Neural progenitor cell (in vitro differentiated cells): ENCODE measurements at regions not wholly inside any gene's neighbourhood (a gene's known extent, or its start where the extent isn't known, plus 50 kb on each side); places are given as distances from the start of the nearest gene placed in this dataset.

ENCODE experiments used
- DNase-seq: peaks from one replicate; pipeline ENCODE4 v3.0.0-alpha.2; 2016; ENCODE audit warnings: low spot score
- H2AFZ ChIP-seq: fragments of 200-600 bp; sonication (generic); replicated peaks from 2 replicates; pipeline ENCODE4 v1.6.1; 2016; ENCODE audit warnings: antibody characterized with exemption
- H3F3A ChIP-seq: fragments of 200-600 bp; sonication (generic); 2 replicates; pipeline ENCODE4 v1.6.1; 2016; ENCODE audit warnings: antibody characterized with exemption, low read depth
- H3K27ac ChIP-seq: fragments of 200-600 bp; sonication (generic); 2 replicates; pipeline ENCODE4 v1.5.1; 2016; ENCODE audit warnings: mild to moderate bottlenecking
- H3K27me3 ChIP-seq: fragments of 200-600 bp; sonication (generic); 2 replicates; pipeline ENCODE4 v1.6.1; 2016; ENCODE audit warnings: mild to moderate bottlenecking, moderate library complexity
- H3K36me3 ChIP-seq: fragments of 200-600 bp; sonication (generic); 2 replicates; pipeline ENCODE4 v1.5.1; 2016
- H3K4me1 ChIP-seq: fragments of 200-600 bp; sonication (generic); 2 replicates; pipeline ENCODE4 v1.6.1; 2016; ENCODE audit warnings: mixed run types
- H3K4me2 ChIP-seq: fragments of 200-600 bp; sonication (generic); 2 replicates; pipeline ENCODE4 v1.6.1; 2016
- H3K4me3 ChIP-seq: fragments of 200-600 bp; sonication (generic); 2 replicates; pipeline ENCODE4 v1.5.1; 2016
- H3K79me2 ChIP-seq: fragments of 200-600 bp; sonication (generic); 2 replicates; pipeline ENCODE4 v1.6.1; 2016; ENCODE audit warnings: low read depth
- H3K9ac ChIP-seq: fragments of 200-600 bp; sonication (generic); 2 replicates; pipeline ENCODE4 v1.6.1; 2016
- H3K9me3 ChIP-seq: fragments of 200-600 bp; sonication (generic); 2 replicates; pipeline ENCODE4 v1.5.1; 2016; ENCODE audit warnings: low read depth
- H4K20me1 ChIP-seq: fragments of 200-600 bp; sonication (generic); 2 replicates; pipeline ENCODE4 v1.6.1; 2016; ENCODE audit warnings: low read depth
- H3K27ac Mint-ChIP-seq: 3 replicates; pipeline ENCODE4 v1.8.0; 2021; ENCODE audit warnings: mixed read lengths
- H3K27me3 Mint-ChIP-seq: 2 replicates; pipeline ENCODE4 v1.8.0; 2022; ENCODE audit warnings: low read depth, mild to moderate bottlenecking, inconsistent platforms, moderate library complexity, mixed read lengths; ENCODE audit not compliant: insufficient read depth
- H3K36me3 Mint-ChIP-seq: 3 replicates; pipeline ENCODE4 v1.8.0; 2021; ENCODE audit warnings: mixed read lengths
- H3K4me1 Mint-ChIP-seq: 3 replicates; pipeline ENCODE4 v1.8.0; 2021; ENCODE audit warnings: mixed read lengths
- H3K4me3 Mint-ChIP-seq: 3 replicates; pipeline ENCODE4 v1.8.0; 2021; ENCODE audit warnings: mild to moderate bottlenecking, moderate library complexity, mixed read lengths
- H3K9me3 Mint-ChIP-seq: 3 replicates; pipeline ENCODE4 v1.8.0; 2020; ENCODE audit warnings: mixed read lengths
- CTCF ChIP-seq: fragments of 200-600 bp; sonication (generic); IDR thresholded peaks from 2 replicates; pipeline ENCODE4 v1.5.1; 2017; ENCODE audit warnings: antibody characterized with exemption, mild to moderate bottlenecking
- EZH2 ChIP-seq: fragments of 200-600 bp; sonication (generic); IDR thresholded peaks from 2 replicates; pipeline ENCODE4 v1.6.1; 2017; ENCODE audit warnings: antibody characterized with exemption, mild to moderate bottlenecking, moderate library complexity
- EZH2phosphoT487 ChIP-seq: fragments of 200-600 bp; sonication (generic); IDR thresholded peaks from 2 replicates; pipeline ENCODE4 v1.6.1; 2017; ENCODE audit warnings: antibody characterized with exemption

DNA sequence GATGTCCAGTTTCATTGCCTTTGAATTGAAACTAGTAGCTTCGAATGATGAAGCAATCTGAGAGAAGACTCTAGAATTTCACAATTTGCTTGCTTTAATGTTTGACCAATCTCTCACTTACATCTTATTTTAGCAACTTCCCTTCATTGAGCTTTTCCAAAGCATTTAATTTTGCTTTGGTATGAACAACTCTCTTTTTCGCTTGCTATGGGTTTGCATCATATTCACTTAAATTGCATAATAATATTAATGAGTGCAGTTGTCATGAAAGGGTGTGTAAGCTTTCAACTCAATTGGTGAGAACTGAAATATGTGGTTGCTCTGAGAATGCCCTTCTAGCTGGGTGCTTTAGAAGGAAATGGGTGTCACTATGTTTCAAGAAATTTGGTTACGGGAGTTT is 309.2 kb downstream of the HLX start:
- Mint-ChIP-seq H3K9me3 (no peaks in the 10 kb centered on the region), H3K4me3 (no peak overlapping the region), H3K36me3 (no peaks in the 10 kb centered on the region), H3K27ac (no peak overlapping the region), H3K27me3 (no peaks in the 10 kb centered on the region), H3K4me1 (no peaks in the 10 kb centered on the region)
- Histone ChIP-seq H3K4me3 (no peak overlapping the region), H4K20me1 (no peaks in the 10 kb centered on the region), H3K36me3 (no peaks in the 10 kb centered on the region), H3F3A (no peaks in the 10 kb centered on the region), H3K27me3 (no peaks in the 10 kb centered on the region), H3K4me2 (no peak overlapping the region), H2AFZ (no peak overlapping the region), H3K27ac (no peak overlapping the region), H3K4me1 (no peaks in the 10 kb centered on the region), H3K79me2 (no peaks in the 10 kb centered on the region), H3K9me3 (no peaks in the 10 kb centered on the region), H3K9ac (no peak overlapping the region)
- TF ChIP-seq EZH2 (no peak), CTCF (no peak), EZH2phosphoT487 (no peak)
- DNase-seq: no peak

DNA sequence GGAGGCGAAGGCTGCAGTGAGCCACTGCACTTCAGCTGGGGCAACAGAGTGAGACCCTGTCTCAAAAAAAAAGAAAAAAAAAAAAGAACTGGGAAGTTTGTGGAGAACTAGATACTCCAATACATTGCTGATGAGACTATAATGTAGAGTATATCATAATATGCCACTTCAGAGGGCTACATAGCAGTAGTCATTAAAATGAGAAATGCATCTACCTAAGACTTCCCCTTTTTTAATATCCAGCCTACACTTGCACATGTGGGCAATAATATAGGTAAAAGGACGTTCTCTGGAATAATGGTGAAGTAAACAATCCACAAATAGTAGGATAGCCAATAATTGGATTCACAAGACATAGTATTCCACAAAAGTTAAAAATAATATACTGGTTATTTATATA is 311.0 kb downstream of the HLX start:
- H3K36me3 ChIP-seq: no peaks in the 10 kb centered on the region
- H3K4me2 ChIP-seq: no peak overlapping the region
- H3K27me3 ChIP-seq: no peaks in the 10 kb centered on the region
- H3K9ac ChIP-seq: no peak overlapping the region
- no peaks in the 10 kb centered on the region for H3K36me3 Mint-ChIP-seq
- no peaks in the 10 kb centered on the region for H4K20me1 ChIP-seq
- no peak overlapping the region for H3K27ac ChIP-seq
- H3K79me2 ChIP-seq: no peaks in the 10 kb centered on the region
- H3K4me1 Mint-ChIP-seq: no peaks in the 10 kb centered on the region
- H3K9me3 ChIP-seq: no peaks in the 10 kb centered on the region
- no peak overlapping the region for H3K27ac Mint-ChIP-seq
- no peaks in the 10 kb centered on the region for H3K4me1 ChIP-seq
- TF ChIP-seq CTCF: no peak
- TF ChIP-seq EZH2phosphoT487: no peak
- TF ChIP-seq EZH2: no peak
- no peak overlapping the region for H2AFZ ChIP-seq
- DNase-seq: no peak
- no peaks in the 10 kb centered on the region for H3F3A ChIP-seq
- no peak overlapping the region for H3K4me3 Mint-ChIP-seq
- H3K27me3 Mint-ChIP-seq: no peaks in the 10 kb centered on the region
- no peak overlapping the region for H3K4me3 ChIP-seq
- no peaks in the 10 kb centered on the region for H3K9me3 Mint-ChIP-seq

DNA sequence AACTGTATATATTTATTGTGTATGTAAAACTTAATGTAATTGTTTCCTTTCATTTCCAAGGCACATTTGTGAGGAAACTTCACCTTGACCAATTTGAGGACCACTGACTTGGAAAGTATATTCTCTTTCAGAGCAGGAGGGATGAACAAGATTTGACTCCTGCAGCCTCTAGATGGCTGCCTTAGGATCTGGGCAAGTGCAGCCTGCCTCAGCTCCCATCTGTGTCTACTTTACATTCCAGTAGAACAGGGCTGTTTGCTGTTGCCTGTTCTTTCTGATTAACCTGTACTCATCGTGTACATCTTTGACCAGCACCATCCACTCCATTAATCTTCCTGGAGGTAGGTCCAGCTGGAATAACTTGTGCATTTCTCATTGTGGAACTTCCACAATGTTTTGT is 312.8 kb downstream of the HLX start:
- Mint-ChIP-seq H3K9me3 (peaks cover 3% of the 10 kb centered on the region), H3K27me3 (peaks cover under 1% of the 10 kb centered on the region), H3K4me1 (no peaks in the 10 kb centered on the region), H3K4me3 (no peak overlapping the region), H3K27ac (no peak overlapping the region), H3K36me3 (no peaks in the 10 kb centered on the region)
- Histone ChIP-seq H3K27ac (no peak overlapping the region), H3K4me1 (no peaks in the 10 kb centered on the region), H3K4me3 (no peak overlapping the region), H3K4me2 (no peak overlapping the region), H3K9me3 (no peaks in the 10 kb centered on the region), H4K20me1 (no peaks in the 10 kb centered on the region), H3K79me2 (no peaks in the 10 kb centered on the region), H3K36me3 (no peaks in the 10 kb centered on the region), H3K9ac (no peak overlapping the region), H2AFZ (no peak overlapping the region), H3K27me3 (no peaks in the 10 kb centered on the region), H3F3A (no peaks in the 10 kb centered on the region)
- TF ChIP-seq EZH2phosphoT487 (no peak), CTCF (no peak), EZH2 (no peak)
- DNase-seq: no peak

DNA sequence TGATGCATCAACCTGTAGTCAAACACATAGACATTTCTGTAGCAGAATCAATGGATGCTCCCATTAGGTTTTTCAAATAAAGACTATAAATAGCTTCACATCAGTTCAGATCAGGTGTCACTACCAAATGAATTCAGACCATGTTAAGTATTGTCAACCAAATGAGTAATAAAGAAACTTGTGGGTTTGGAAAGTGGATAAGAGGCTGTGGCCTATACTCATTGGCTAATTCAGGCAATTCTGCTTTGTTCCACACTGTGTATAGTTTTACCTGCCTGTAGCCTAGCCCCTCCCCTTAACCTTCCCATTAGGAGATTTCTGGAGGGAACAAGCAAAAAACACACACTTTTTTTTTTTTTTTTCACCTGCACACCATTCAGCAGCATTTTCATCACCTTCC is 321.2 kb downstream of the HLX start:
- H3K4me1 Mint-ChIP-seq: no peaks in the 10 kb centered on the region

More for the DNA sequence above, 321.2 kb downstream of the HLX start:
- H3K36me3 Mint-ChIP-seq: no peaks in the 10 kb centered on the region
- H3K36me3 ChIP-seq: no peaks in the 10 kb centered on the region
- no peak overlapping the region for H3K27ac ChIP-seq
- no peak overlapping the region for H3K9ac ChIP-seq
- no peak overlapping the region for H2AFZ ChIP-seq
- H3K9me3 Mint-ChIP-seq: peaks cover 5% of the 10 kb centered on the region
- H3K27me3 ChIP-seq: no peaks in the 10 kb centered on the region
- no peak overlapping the region for H3K4me3 Mint-ChIP-seq
- no peaks in the 10 kb centered on the region for H4K20me1 ChIP-seq
- H3F3A ChIP-seq: no peaks in the 10 kb centered on the region
- TF ChIP-seq EZH2phosphoT487 (no peak), EZH2 (no peak), CTCF (no peak)
- H3K27me3 Mint-ChIP-seq: peaks cover 7% of the 10 kb centered on the region
- H3K4me2 ChIP-seq: no peak overlapping the region
- DNase-seq: no peak
- H3K4me3 ChIP-seq: no peak overlapping the region
- no peak overlapping the region for H3K27ac Mint-ChIP-seq
- H3K79me2 ChIP-seq: no peaks in the 10 kb centered on the region
- H3K9me3 ChIP-seq: no peaks in the 10 kb centered on the region
- no peaks in the 10 kb centered on the region for H3K4me1 ChIP-seq
